CD4-positive, alpha-beta T cell treated with Interleukin-17A for 1 hour (primary cell): ENCODE measurements at regions not wholly inside any gene's neighbourhood (a gene's known extent, or its start where the extent isn't known, plus 50 kb on each side); places are given as distances from the start of the nearest gene placed in this dataset.

Experiments
- DNase-seq: peaks from one replicate; pipeline ENCODE4 v3.0.0-alpha.2; 2020

DNA sequence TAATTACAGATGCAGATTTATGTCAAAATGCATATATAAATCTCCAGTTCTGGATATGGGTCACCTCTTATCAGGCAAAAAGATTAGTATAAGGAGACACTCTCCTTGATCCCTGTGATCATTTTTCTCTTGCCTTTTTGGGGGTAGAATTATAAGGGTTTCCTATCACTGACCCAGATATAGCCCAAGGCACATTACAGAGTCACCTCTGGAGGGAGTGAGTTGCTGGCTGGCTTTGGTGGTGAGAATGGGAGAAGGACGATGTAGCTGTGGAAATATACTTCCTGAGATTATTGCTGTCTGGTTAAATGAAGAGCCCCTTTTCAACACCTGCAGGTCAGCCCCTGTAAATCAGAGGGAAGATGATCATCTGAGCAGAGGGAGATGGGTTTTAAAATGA is 418.7 kb downstream of the MTX2 start:
- DNase-seq: no peak

- DNase-seq: no peak
These were observed 420.5 kb downstream of the MTX2 start for GRCh38 chr2:176689711-176690110.

- DNase-seq: no peak
These were observed 422.2 kb downstream of the MTX2 start for GRCh38 chr2:176691471-176691870.

- DNase-seq: no peak
These were observed 423.3 kb downstream of the MTX2 start for GRCh38 chr2:176692533-176692932.

GRCh38 chr2:176699098-176699497 is 429.9 kb downstream of the MTX2 start:
- no peak for DNase-seq

DNA sequence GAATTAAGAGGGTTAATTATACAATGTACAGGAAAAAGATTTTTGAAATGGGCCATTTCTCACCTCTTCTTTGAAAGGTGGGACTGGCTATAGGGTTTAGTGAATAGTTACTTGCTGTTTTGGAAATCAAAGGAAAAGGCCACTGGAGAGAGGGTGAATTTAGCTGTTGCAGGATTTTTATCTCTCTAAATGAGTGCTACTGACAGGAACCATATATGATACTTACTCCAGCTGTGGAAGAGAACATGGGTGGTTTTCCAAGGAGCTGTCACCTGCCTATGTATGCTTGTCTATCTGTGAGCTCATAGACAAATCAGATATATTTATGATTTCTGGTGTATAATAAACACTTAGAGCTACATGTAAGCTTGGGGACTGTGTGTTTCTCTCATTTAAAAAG is 430.4 kb downstream of the MTX2 start:
- DNase-seq: no peak

DNA sequence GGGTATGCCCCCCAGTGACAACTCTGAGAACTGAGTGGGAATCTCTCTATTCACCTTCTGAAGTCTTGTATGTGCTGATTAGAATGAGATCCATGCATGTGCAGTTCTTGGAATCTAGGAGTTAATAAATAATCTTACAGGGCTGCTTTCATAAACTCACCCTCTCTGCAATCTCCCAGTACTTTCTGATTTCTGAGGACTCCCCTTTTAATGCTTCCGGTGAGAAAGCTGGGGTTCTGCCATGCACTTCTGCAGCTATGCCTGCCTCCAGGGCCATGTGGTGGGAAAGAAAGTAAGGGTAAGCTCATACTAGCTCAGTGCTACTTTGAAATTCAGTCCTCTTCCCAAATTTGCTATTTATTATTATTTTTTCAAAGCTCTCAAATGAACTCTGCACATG is 432.9 kb downstream of the MTX2 start:
- no peak for DNase-seq

GRCh38 chr2:176704282-176704858 is 435.1 kb downstream of the MTX2 start:
- no peak for DNase-seq

DNA sequence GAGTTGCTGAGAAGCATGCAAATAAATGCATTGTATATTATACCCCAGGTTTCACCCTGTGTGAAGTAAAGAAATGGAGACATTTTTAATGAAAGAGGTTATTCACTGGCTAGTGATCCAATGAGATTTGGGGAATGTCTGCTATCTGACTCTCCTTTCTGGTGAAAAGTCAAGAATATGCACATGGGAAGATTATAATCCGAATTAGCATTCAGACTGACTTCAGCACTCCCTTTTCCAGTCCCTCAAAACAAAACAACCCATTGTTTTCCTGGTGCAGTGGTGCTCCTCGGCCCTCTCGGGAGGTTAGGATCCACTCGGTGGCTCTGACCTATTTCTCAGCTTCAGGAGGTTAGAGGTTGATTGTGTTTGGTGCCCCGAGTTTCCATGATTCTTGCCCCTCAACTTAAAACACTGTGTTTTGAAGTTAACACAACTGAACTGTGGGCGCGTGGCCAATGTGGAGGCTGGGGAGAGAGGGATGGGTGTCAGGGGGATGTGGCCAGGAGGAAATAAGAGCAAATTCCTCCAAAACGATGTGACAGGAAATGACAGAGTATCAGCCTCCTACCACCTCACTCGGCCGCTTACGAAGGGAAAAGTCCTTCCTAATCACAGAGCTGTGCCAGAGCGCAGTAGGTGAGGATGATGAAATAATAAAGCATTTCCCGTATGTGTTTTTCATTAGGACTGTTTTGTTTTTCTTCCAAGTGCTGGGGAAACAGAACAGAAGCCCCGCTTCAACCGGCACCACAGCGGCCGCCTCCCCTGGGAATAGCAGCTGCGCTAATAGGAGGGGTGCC is 440.1 kb downstream of the MTX2 start:
- no peak for DNase-seq

GRCh38 chr2:176709991-176710390 is 440.7 kb downstream of the MTX2 start:
- no peak for DNase-seq

DNA sequence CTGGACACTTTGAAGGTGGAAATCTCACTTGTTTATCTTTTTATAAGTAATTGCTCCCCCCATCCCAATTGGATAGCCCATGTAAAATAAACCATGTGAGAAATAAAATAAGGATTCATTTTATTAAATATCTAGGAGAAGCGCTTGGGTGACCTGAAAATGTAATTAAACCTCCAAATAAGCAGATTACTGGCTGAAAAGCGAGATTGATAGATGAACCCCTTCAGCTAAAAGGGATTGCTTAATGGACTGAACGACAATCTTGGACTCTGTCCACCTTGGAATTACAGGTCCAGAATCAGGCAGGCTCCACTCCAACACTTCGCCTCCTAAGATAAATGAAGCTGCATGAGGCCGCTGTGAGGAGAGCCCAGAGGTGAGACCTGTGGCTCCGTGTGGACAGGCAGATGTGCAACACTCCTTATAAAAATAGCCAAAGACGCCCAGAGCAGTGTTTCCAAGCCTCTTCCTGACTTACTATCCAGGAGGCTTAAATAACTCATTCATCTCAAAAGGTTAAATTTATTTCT is 441.5 kb downstream of the MTX2 start:
- no peak for DNase-seq

GRCh38 chr2:176725873-176726645 is 456.8 kb downstream of the MTX2 start:
- no peak for DNase-seq

- no peak for DNase-seq
These were observed 458.5 kb downstream of the MTX2 start for GRCh38 chr2:176727696-176728095.

GRCh38 chr2:176729706-176730569 is 460.7 kb downstream of the MTX2 start:
- no peak for DNase-seq

- DNase-seq: no peak
These were observed 463.5 kb downstream of the MTX2 start for GRCh38 chr2:176732780-176733179.

- no peak for DNase-seq
These were observed 464.6 kb downstream of the MTX2 start for GRCh38 chr2:176733698-176734430.

- DNase-seq: no peak
These were observed 465.6 kb downstream of the MTX2 start for GRCh38 chr2:176734868-176735267.

- DNase-seq: no peak
These were observed 470.3 kb upstream of the HNRNPA3 start for GRCh38 chr2:176742271-176742670.

DNA sequence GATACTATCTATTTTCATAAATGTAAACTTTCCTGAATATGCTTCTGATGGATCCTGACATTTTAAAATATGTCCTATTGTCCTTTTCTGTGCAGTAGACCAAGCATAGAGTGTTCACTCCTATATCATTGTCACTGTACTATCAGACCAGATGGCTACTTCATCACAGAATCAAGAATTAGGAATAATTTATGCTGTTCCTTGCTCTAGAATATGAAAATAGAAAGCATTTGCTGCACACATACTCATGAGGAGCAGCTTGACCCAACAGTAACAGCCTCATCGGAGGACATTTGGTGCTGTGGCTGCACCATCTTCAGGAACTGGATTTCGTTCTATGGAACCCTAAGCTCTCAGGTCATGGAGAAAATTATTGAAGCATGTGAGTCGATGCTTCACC is 468.9 kb upstream of the HNRNPA3 start:
- no peak for DNase-seq

GRCh38 chr2:176744146-176744545 is 468.4 kb upstream of the HNRNPA3 start:
- no peak for DNase-seq

DNA sequence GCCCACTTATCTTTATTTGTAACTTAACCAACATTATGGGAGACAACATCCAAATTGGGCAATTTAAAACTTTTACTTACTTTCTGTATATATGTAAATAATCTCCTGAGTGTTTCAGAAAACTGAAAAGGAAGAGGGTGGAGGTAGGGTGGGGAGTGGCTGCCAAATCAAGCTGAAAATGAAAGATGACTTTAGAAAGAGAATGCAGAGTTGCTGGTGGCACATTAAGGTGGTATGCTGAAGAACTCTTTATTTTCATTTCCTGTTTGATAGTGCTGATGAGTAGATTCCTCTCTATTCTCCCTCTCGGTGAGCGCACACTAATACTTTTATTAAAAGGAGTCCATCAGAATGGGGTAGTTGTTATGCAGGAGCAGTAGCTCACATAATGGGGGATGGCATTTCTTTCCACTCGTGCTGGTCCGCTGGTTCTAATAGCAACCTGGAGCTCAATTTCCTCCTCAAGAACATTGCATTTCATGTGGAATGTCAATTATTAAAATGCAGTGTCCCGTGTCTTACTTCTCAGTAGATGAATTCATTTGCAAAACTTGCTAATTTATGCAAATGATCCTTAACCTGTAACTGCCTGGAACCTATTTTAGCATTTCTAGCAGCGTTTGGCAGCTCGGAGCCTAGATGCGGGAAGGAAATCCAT is 466.9 kb upstream of the HNRNPA3 start:
- no peak for DNase-seq
